Heart right ventricle (tissue), 16 donors: ENCODE measurements at regions not wholly inside any gene's neighbourhood (a gene's known extent, or its start where the extent isn't known, plus 50 kb on each side); places are given as distances from the start of the nearest gene placed in this dataset.

Experiments used
- ATAC-seq, 8 donors: fragments of 200-7000 bp; cut with Tn5 transposase; one replicate each; pipeline ENCODE4 v1.9.1; 2020; ENCODE audit warnings: mild to moderate bottlenecking in 8 of 8, moderate library complexity in 8 of 8, moderate number of reproducible peaks in 1 of 8
- DNase-seq, 2 donors: peaks; one replicate each; pipeline ENCODE4 v3.0.0-alpha.2; 2020
- H3K27ac ChIP-seq, 10 donors: fragments of 200-600 bp; sonication (generic) in 2 of 10; one replicate each; pipeline versions ENCODE4 v1.5.0 to v1.8.0; 2020 to 2022; ENCODE audit warnings: mild to moderate bottlenecking in 3 of 10
- H3K27me3 ChIP-seq, 7 donors: fragments of 200-600 bp; one replicate each; pipeline ENCODE4 v1.8.0; 2021 to 2022; ENCODE audit warnings: mild to moderate bottlenecking in 2 of 7
- H3K36me3 ChIP-seq, 9 donors: fragments of 200-600 bp; sonication (generic) in 1 of 9; one replicate each; pipeline versions ENCODE4 v1.5.0 to v1.8.0; 2020 to 2022; ENCODE audit warnings: mild to moderate bottlenecking in 2 of 9
- H3K4me1 ChIP-seq, 9 donors: fragments of 200-600 bp; sonication (generic) in 1 of 9; one replicate each; pipeline versions ENCODE4 v1.5.0 to v1.8.0; 2020 to 2022; ENCODE audit warnings: mild to moderate bottlenecking in 4 of 9
- H3K4me3 ChIP-seq, 10 donors: fragments of 200-600 bp; sonication (generic) in 2 of 10; one replicate each; pipeline versions ENCODE4 v1.5.0 to v1.8.0; 2020 to 2022; ENCODE audit warnings: mild to moderate bottlenecking in 7 of 10, moderate library complexity in 2 of 10
- H3K9me3 ChIP-seq, 11 donors: fragments of 200-600 bp in 10 of 11; sonication (generic) in 2 of 11; one replicate each; pipeline versions ENCODE4 v1.5.0 to v1.8.0; 2013 to 2022; ENCODE audit warnings: mild to moderate bottlenecking in 2 of 11, control low read depth in 1 of 11, moderate library complexity in 1 of 11
- CTCF ChIP-seq, 9 donors: fragments of 200-600 bp; sonication (generic) in 2 of 9; IDR thresholded peaks; one replicate each; pipeline versions ENCODE4 v1.5.0 to v1.8.0; 2021 to 2022; ENCODE audit warnings: antibody characterized with exemption in 9 of 9, mild to moderate bottlenecking in 5 of 9, moderate library complexity in 1 of 9
- WGBS, 2 donors: extraction: QIAGEN DNeasy Blood & Tissue Kit; methylation state at CpG; one replicate each; pipeline ENCODE4 v1.1.7; 2013; ENCODE audit warnings: inconsistent platforms in 1 of 2; 5-methylcytosine and 5-hydroxymethylcytosine counted together
- intact Hi-C, 10 donors: fragments of 100-400 bp; cut with DNase I; formaldehyde crosslinking; loops; one replicate each; pipeline versions ENCODE4 v1.11.1 to v1.14.2; 2022
- donor health status: Arrhythmogenic right ventricular cardiomyopathy.
- donor health status: ischemic (EF 13 %, LVEDD 7.1; RV severe dilation, severe dysfunction).
- donor health status: healthy with polysubstance abuse.
- donor health status: DM: no; HTN: yes; CAD: no.
- donor health status: DM: no; HTN: no; CAD: no.
- donor health status: ischemic (EF 25% LVEDD 6.9; RV normal size, moderate dysfunction).
- donor health status: ischemic (EF 25% LVEDD 5.7; RV mildly dilated, moderate dysfunction).
- donor health status: healthy.
- donor health status: DM: yes; HTN: yes; CAD: no.
- donor health status: Ischemic cardiomyopathy.
- donor health status: ischemic (EF 35%, LVEDD 5.7; RV mildly dilated, moderate dysfunction).
- donor health status: nonischemic (EF 11% LVEDD 7.7; RV severe dilation, severe dysfunction).
- donor health status: DM: yes; HTN: yes; CAD: no.
- donor health status: PGD.
- donor health status: ischemic (EF 29% LVEDD 5.4; RV normal size, mild dysfunction).
- donor health status: nonischemic (EF 23%, LVEDD 6.1; RV moderate dilation, normal function).

- peaks cover 0 to 7% (median 0%) of the 10 kb centered on the region in 11 donors for H3K9me3 ChIP-seq
- no peaks in the 10 kb centered on the region for H3K4me1 ChIP-seq
- WGBS, 2 donors: 74 to 78% methylated on average over 1 of the region's 1 CpG
- DNase-seq (no peak), ATAC-seq (no peak)
- TF ChIP-seq CTCF (IDR thresholded peaks at IDR 0.05): no peak
- no peak overlapping the region for H3K27ac ChIP-seq
- intact Hi-C loops: loop anchor here in 1 of 10 donors (5.0 kb wide), 1 partner anchor 354 kb away; no protein-coding TSS in a partner anchor
- H3K36me3 ChIP-seq: no peaks in the 10 kb centered on the region
- no peaks in the 10 kb centered on the region for H3K27me3 ChIP-seq
- H3K4me3 ChIP-seq: no peak overlapping the region
Measured at GRCh38 chr1:190906206-190906725, 428.6 kb upstream of the BRINP3 start.

GRCh38 chr1:190908246-190908645, 430.6 kb upstream of the BRINP3 start:
- no peaks in the 10 kb centered on the region for H3K27me3 ChIP-seq
- H3K36me3 ChIP-seq: no peaks in the 10 kb centered on the region
- ATAC-seq (no peak), DNase-seq (no peak)
- intact Hi-C loops: loop anchor here in 1 of 10 donors (5.0 kb wide), 1 partner anchor 356 kb away; no protein-coding TSS in a partner anchor
- no peak overlapping the region for H3K27ac ChIP-seq
- H3K4me3 ChIP-seq: no peak overlapping the region
- no peak for TF ChIP-seq CTCF (IDR thresholded peaks at IDR 0.05)
- WGBS, 2 donors: 85 to 89% methylated on average over 1 of the region's 1 CpG
- H3K4me1 ChIP-seq: no peaks in the 10 kb centered on the region
- peaks cover 0 to 7% (median 0%) of the 10 kb centered on the region in 11 donors for H3K9me3 ChIP-seq

GRCh38 chr1:190908691-190909090, 431.0 kb upstream of the BRINP3 start:
- Histone ChIP-seq H3K9me3 (peaks cover 0 to 7% (median 0%) of the 10 kb centered on the region in 11 donors), H3K4me3 (no peak overlapping the region), H3K27me3 (no peaks in the 10 kb centered on the region), H3K36me3 (no peaks in the 10 kb centered on the region), H3K27ac (no peak overlapping the region), H3K4me1 (no peaks in the 10 kb centered on the region)
- no peak for TF ChIP-seq CTCF (IDR thresholded peaks at IDR 0.05)
- DNase-seq (no peak), ATAC-seq (no peak)
- intact Hi-C loops: loop anchor here in 1 of 10 donors (5.0 kb wide), 1 partner anchor 356 kb away; no protein-coding TSS in a partner anchor

GRCh38 chr1:190935925-190936324, 458.3 kb upstream of the BRINP3 start:
- intact Hi-C loops: no loop called here
- DNase-seq: no peak
- no peak for TF ChIP-seq CTCF (IDR thresholded peaks at IDR 0.05)
- Histone ChIP-seq H3K4me3 (no peak overlapping the region), H3K27ac (no peak overlapping the region), H3K9me3 (peaks cover 0 to 10% (median 0%) of the 10 kb centered on the region in 11 donors), H3K27me3 (no peaks in the 10 kb centered on the region), H3K4me1 (no peaks in the 10 kb centered on the region), H3K36me3 (no peaks in the 10 kb centered on the region)
- no peak for ATAC-seq
- WGBS, 2 donors: 44 to 62% methylated on average over 1 of the region's 1 CpG
